H9 (cell line): ENCODE measurements at regions not wholly inside any gene's neighbourhood (a gene's known extent, or its start where the extent isn't known, plus 50 kb on each side); places are given as distances from the start of the nearest gene placed in this dataset.

ENCODE experiments used
- DNase-seq: peaks from one replicate; pipeline ENCODE4 v3.0.0-alpha.2; 2017
- H2AFZ ChIP-seq: one replicate; pipeline ENCODE4 v1.6.1; 2013; ENCODE audit warnings: mild to moderate bottlenecking, low read length, control low read depth, moderate library complexity
- H2AK5ac ChIP-seq: 2 replicates; pipeline ENCODE4 v1.6.1; 2013; ENCODE audit warnings: low read length, control low read depth, mixed read lengths; ENCODE audit not compliant: insufficient read length
- H2BK120ac ChIP-seq: one replicate; pipeline ENCODE4 v1.6.1; 2013; ENCODE audit warnings: low read depth, mild to moderate bottlenecking, low read length, control low read depth, inconsistent platforms; ENCODE audit not compliant: poor library complexity, severe bottlenecking
- H2BK12ac ChIP-seq: 2 replicates; pipeline ENCODE4 v1.6.1; 2013; ENCODE audit warnings: low read length, control low read depth, mixed read lengths, low read depth; ENCODE audit not compliant: insufficient read length
- H2BK15ac ChIP-seq: 2 replicates; pipeline ENCODE4 v1.6.1; 2013; ENCODE audit warnings: low read depth, low read length, control low read depth
- H2BK20ac ChIP-seq: one replicate; pipeline ENCODE4 v1.6.1; 2013; ENCODE audit warnings: low read depth, mild to moderate bottlenecking, low read length, control low read depth, inconsistent platforms; ENCODE audit not compliant: poor library complexity, severe bottlenecking
- H2BK5ac ChIP-seq: 2 replicates; pipeline ENCODE4 v1.6.1; 2013; ENCODE audit warnings: low read length, control low read depth, mixed read lengths; ENCODE audit not compliant: insufficient read length
- H3K14ac ChIP-seq: 2 replicates; pipeline ENCODE4 v1.6.1; 2013; ENCODE audit warnings: low read length, control low read depth; ENCODE audit not compliant: insufficient read depth
- H3K18ac ChIP-seq: 2 replicates; pipeline ENCODE4 v1.6.1; 2013; ENCODE audit warnings: low read depth, mild to moderate bottlenecking, mixed read lengths, low read length, control low read depth; ENCODE audit not compliant: insufficient read length
- H3K23ac ChIP-seq: 2 replicates; pipeline ENCODE4 v1.6.1; 2013; ENCODE audit warnings: low read length, control low read depth, mixed read lengths, low read depth; ENCODE audit not compliant: insufficient read length
- H3K23me2 ChIP-seq: 2 replicates; pipeline ENCODE4 v1.6.1; 2013; ENCODE audit warnings: low read depth, mild to moderate bottlenecking, mixed read lengths, low read length, control low read depth; ENCODE audit not compliant: insufficient read length, poor library complexity, severe bottlenecking
- H3K27ac ChIP-seq: 2 replicates; pipeline ENCODE4 v1.5.1; 2013; ENCODE audit warnings: low read length, control low read depth, mixed read lengths, low read depth; ENCODE audit not compliant: insufficient read length
- H3K27me3 ChIP-seq: 2 replicates; pipeline ENCODE4 v1.6.1; 2013; ENCODE audit warnings: low read length, control low read depth, inconsistent platforms; ENCODE audit not compliant: insufficient read depth
- H3K4ac ChIP-seq: 2 replicates; pipeline ENCODE4 v1.6.1; 2013; ENCODE audit warnings: low read depth, mild to moderate bottlenecking, control low read depth, inconsistent platforms, low read length, moderate library complexity
- H3K4me1 ChIP-seq: 2 replicates; pipeline ENCODE4 v1.6.1; 2013; ENCODE audit warnings: low read length, control low read depth, inconsistent platforms; ENCODE audit not compliant: insufficient read depth
- H3K4me2 ChIP-seq: 2 replicates; pipeline ENCODE4 v1.6.1; 2013; ENCODE audit warnings: low read length, control low read depth, mixed read lengths; ENCODE audit not compliant: insufficient read length, insufficient read depth
- H3K56ac ChIP-seq: 2 replicates; pipeline ENCODE4 v1.6.1; 2013; ENCODE audit warnings: low read depth, mild to moderate bottlenecking, mixed read lengths, low read length, control low read depth; ENCODE audit not compliant: insufficient read length
- H3K79me1 ChIP-seq: 2 replicates; pipeline ENCODE4 v1.6.1; 2013; ENCODE audit warnings: low read depth, mild to moderate bottlenecking, moderate library complexity, low read length, control low read depth, inconsistent platforms; ENCODE audit not compliant: insufficient read depth, poor library complexity, severe bottlenecking
- H3K79me2 ChIP-seq: 2 replicates; pipeline ENCODE4 v1.6.1; 2013; ENCODE audit warnings: low read length, control low read depth, inconsistent platforms; ENCODE audit not compliant: insufficient read depth
- H3K9ac ChIP-seq: 2 replicates; pipeline ENCODE4 v1.6.1; 2013; ENCODE audit warnings: low read length, control low read depth, mixed read lengths; ENCODE audit not compliant: insufficient read length; ENCODE audit errors: extremely low read depth
- H3K9me3 ChIP-seq: one replicate; pipeline ENCODE4 v1.6.1; 2013; ENCODE audit warnings: low read depth, low read length, inconsistent platforms; ENCODE audit not compliant: control insufficient read depth
- H3T11ph ChIP-seq: one replicate; pipeline ENCODE4 v1.6.1; 2013; ENCODE audit warnings: mild to moderate bottlenecking, low read length, control low read depth, inconsistent platforms
- H4K20me1 ChIP-seq: one replicate; pipeline ENCODE4 v1.6.1; 2013; ENCODE audit not compliant: control insufficient read depth, insufficient read length, insufficient read depth
- H4K5ac ChIP-seq: 2 replicates; pipeline ENCODE4 v1.6.1; 2013; ENCODE audit warnings: low read depth, mild to moderate bottlenecking, mixed read lengths, low read length, control low read depth; ENCODE audit not compliant: insufficient read length
- H4K8ac ChIP-seq: replicated peaks from 2 replicates; pipeline ENCODE4 v1.6.1; 2013; ENCODE audit warnings: low read length, control low read depth, mixed read lengths, low read depth; ENCODE audit not compliant: insufficient read length
- H4K91ac ChIP-seq: 2 replicates; pipeline ENCODE4 v1.6.1; 2013; ENCODE audit warnings: low read depth, mild to moderate bottlenecking, moderate library complexity, mixed read lengths, low read length, control low read depth; ENCODE audit not compliant: insufficient read length
- H3K27ac Mint-ChIP-seq, 3 experiments: 2 replicates in 2 of 3; 3 replicates in 1 of 3; pipeline ENCODE4 v1.8.0; 2020 to 2021; ENCODE audit warnings: mixed read lengths in 3 of 3, mild to moderate bottlenecking in 1 of 3, moderate library complexity in 1 of 3
- H3K27me3 Mint-ChIP-seq: 2 replicates; pipeline ENCODE4 v1.8.0; 2021; ENCODE audit warnings: low read depth, mild to moderate bottlenecking, moderate library complexity, mixed read lengths
- H3K36me3 Mint-ChIP-seq, 3 experiments: 2 replicates in 2 of 3; 3 replicates in 1 of 3; pipeline ENCODE4 v1.8.0; 2020 to 2021; ENCODE audit warnings: low read depth in 3 of 3, mixed read lengths in 3 of 3; ENCODE audit not compliant: insufficient read depth in 1 of 3
- H3K4me1 Mint-ChIP-seq, 2 experiments: 2 replicates each; pipeline ENCODE4 v1.8.0; 2020; ENCODE audit warnings: mixed read lengths in 2 of 2
- H3K4me3 Mint-ChIP-seq, 2 experiments: 2 replicates in 1 of 2; 3 replicates in 1 of 2; pipeline ENCODE4 v1.8.0; 2020 to 2021; ENCODE audit warnings: mild to moderate bottlenecking in 2 of 2, mixed read lengths in 2 of 2, moderate library complexity in 1 of 2
- H3K9me3 Mint-ChIP-seq, 2 experiments: 2 replicates in 1 of 2; 3 replicates in 1 of 2; pipeline ENCODE4 v1.8.0; 2020; ENCODE audit warnings: mild to moderate bottlenecking in 2 of 2, mixed read lengths in 2 of 2, moderate library complexity in 1 of 2
- CTCF ChIP-seq: fragments of 200-600 bp; sonication (generic); conservative IDR thresholded peaks from 3 replicates; pipeline ENCODE4 v1.8.0; 2021; ENCODE audit warnings: antibody characterized with exemption, mild to moderate bottlenecking
- WGBS: extraction: QIAGEN DNeasy Blood & Tissue Kit; methylation state at CpG from one replicate; pipeline ENCODE4 v1.1.7; 2013; ENCODE audit warnings: missing lambda C conversion rate, low lambda C conversion rate, mixed read lengths; ENCODE audit not compliant: insufficient read length; ENCODE audit errors: extremely low coverage; 5-methylcytosine and 5-hydroxymethylcytosine counted together

- Histone ChIP-seq H2BK12ac (no peak overlapping the region), H3K4ac (no peak overlapping the region), H3T11ph (no peak overlapping the region), H2AFZ (no peak overlapping the region), H4K8ac (no peak overlapping the region), H2BK5ac (no peak overlapping the region), H4K5ac (no peak overlapping the region), H2BK20ac (no peak overlapping the region), H4K20me1 (no peaks in the 10 kb centered on the region), H3K18ac (no peak overlapping the region), H3K79me1 (no peaks in the 10 kb centered on the region), H4K91ac (no peak overlapping the region), H3K9ac (no peak overlapping the region), H3K27me3 (no peaks in the 10 kb centered on the region), H2AK5ac (no peak overlapping the region), H3K9me3 (no peaks in the 10 kb centered on the region), H2BK15ac (no peak overlapping the region), H3K27ac (no peak overlapping the region), H3K4me1 (no peaks in the 10 kb centered on the region), H3K56ac (no peak overlapping the region), H2BK120ac (no peak overlapping the region), H3K79me2 (no peaks in the 10 kb centered on the region), H3K14ac (no peak overlapping the region), H3K23ac (no peak overlapping the region), H3K4me2 (no peak overlapping the region), H3K23me2 (no peaks in the 10 kb centered on the region)
- no CpG with 5 or more reads among the region's 2 CpGs for WGBS
- H3K27ac Mint-ChIP-seq = no peak overlapping the region
- no peak for TF ChIP-seq CTCF
- no peak overlapping the region for H3K4me3 Mint-ChIP-seq
- H3K9me3 Mint-ChIP-seq = no peaks in the 10 kb centered on the region
- peaks cover 2% of the 10 kb centered on the region in 2 experiments; a peak in 2 of 4 replicates for H3K4me1 Mint-ChIP-seq
- DNase-seq = no peak
- H3K36me3 Mint-ChIP-seq = no peaks in the 10 kb centered on the region
- H3K27me3 Mint-ChIP-seq = no peaks in the 10 kb centered on the region
These were observed 384.5 kb downstream of the SEC23A start for GRCh38 chr14:38718519-38718918.
